ENCODE measurements at regions not wholly inside any gene's neighbourhood (a gene's known extent, or its start where the extent isn't known, plus 50 kb on each side); places are given as distances from the start of the nearest gene placed in this dataset.

GRCh38 chr5:124963236-124963919, 216.9 kb upstream of the ZNF608 start:
- ATAC-seq, result no peak
- CTCF ChIA-PET, result interaction anchor here (0.9 kb wide), 1 partner anchor 9 kb away, joined by 3 read pairs; no protein-coding TSS in a partner anchor
- TF ChIP-seq RUNX3 (IDR thresholded peaks at IDR 0.05; ENCODE audit: low read length) (no peak), TCF12 (IDR thresholded peaks at IDR 0.05; ENCODE audit: low read depth, low read length) (no peak), ZNF622 (IDR thresholded peaks at IDR 0.05) (no peak), CBFB (IDR thresholded peaks at IDR 0.05; ENCODE audit: low read depth) (no peak), ZNF217 (IDR thresholded peaks at IDR 0.05) (no peak), RELA (IDR thresholded peaks at IDR 0.05; ENCODE audit: borderline replicate concordance, partially characterized antibody) (no peak), HDAC6 (IDR thresholded peaks at IDR 0.05; ENCODE audit: unreplicated experiment) (no peak), REST (IDR thresholded peaks at IDR 0.05; ENCODE audit: low read depth, low read length) (no peak), TBL1XR1 (IDR thresholded peaks at IDR 0.05; ENCODE audit: low read depth, low read length) (no peak), MYB (IDR thresholded peaks at IDR 0.05; ENCODE audit: borderline replicate concordance, low read depth, low read length) (no peak), GABPA (IDR thresholded peaks at IDR 0.05; ENCODE audit: low read depth) (no peak), NRF1 (conservative IDR thresholded peaks at IDR 0.05; ENCODE audit: low read depth, low read length) (no peak), SP1 (IDR thresholded peaks at IDR 0.05; ENCODE audit: low read depth, low read length) (no peak), EGR1 (IDR thresholded peaks at IDR 0.05; ENCODE audit: borderline replicate concordance in 1 of 2, low read depth in 2 of 2, low read length in 2 of 2) (no peak), HDAC2 (IDR thresholded peaks at IDR 0.05) (no peak), RAD21 (IDR thresholded peaks at IDR 0.05; ENCODE audit: insufficient read depth, low read depth, low read length) (no peak), ELK1 (IDR thresholded peaks at IDR 0.05; ENCODE audit: low read depth, low read length) (no peak), ZNF592 (IDR thresholded peaks at IDR 0.05) (no peak)

More at GRCh38 chr5:124963236-124963919, 216.9 kb upstream of the ZNF608 start:
- H3K79me2 ChIP-seq (ENCODE audit: control insufficient read depth, insufficient read depth, low read length), result no peaks in the 10 kb centered on the region
- no peak overlapping the region for H2AFZ ChIP-seq (ENCODE audit: control insufficient read depth, low read depth, low read length)
- intact Hi-C loops (cut with micrococcal nuclease; ENCODE audit: unreplicated experiment), result no loop called here
- H4K20me1 ChIP-seq (ENCODE audit: control insufficient read depth, insufficient read depth), result no peaks in the 10 kb centered on the region
- ChIA-PET POLR2A (no interaction called here), SMC1A (ENCODE audit: uncharacterized antibody, unreplicated experiment) (interaction anchor here (0.7 kb wide), 1 partner anchor 27 kb away, joined by 3 read pairs; no protein-coding TSS in a partner anchor), RAD21 (ENCODE audit: unreplicated experiment) (no interaction called here)
- FAIRE-seq, result no peak
- no peak overlapping the region for H3K27ac ChIP-seq (ENCODE audit: control insufficient read depth, insufficient read depth)
- in situ Hi-C loops (cut with MboI), result no loop called here
- H3K36me3 ChIP-seq (ENCODE audit: control insufficient read depth in 2 of 2, insufficient read depth in 2 of 2, low read length in 1 of 2), result no peaks in the 10 kb centered on the region
- BruUV-seq (replicated peaks), result no TSS peak
- no peak overlapping the region for H3K4me3 ChIP-seq
- DNase-seq (ENCODE audit: low read depth, low spot score), result no peak
- H3K27me3 ChIP-seq (replicated peaks in 1 of 2; ENCODE audit: control insufficient read depth in 2 of 2, insufficient read depth in 2 of 2, low read length in 1 of 2), result no peaks in the 10 kb centered on the region
- 81% methylated on average over 9 of the region's 14 CpGs for WGBS (ENCODE audit: insufficient coverage, insufficient replicate concordance, low lambda C conversion rate, missing lambda C conversion rate)
- no peak overlapping the region for H3K9ac ChIP-seq (ENCODE audit: control insufficient read depth, insufficient read depth, low read length)
- no peak overlapping the region for H3K4me2 ChIP-seq (ENCODE audit: control insufficient read depth, insufficient read depth)
- no peaks in the 10 kb centered on the region for H3K4me1 ChIP-seq (ENCODE audit: control insufficient read depth, insufficient read depth, low read length)
- H3K9me3 ChIP-seq (replicated peaks; ENCODE audit: control insufficient read depth, insufficient read depth, low read length), result no peaks in the 10 kb centered on the region

Data from GM12878 (cell line).